ENCODE measurements at regions not wholly inside any gene's neighbourhood (a gene's known extent, or its start where the extent isn't known, plus 50 kb on each side); places are given as distances from the start of the nearest gene placed in this dataset.

DNA sequence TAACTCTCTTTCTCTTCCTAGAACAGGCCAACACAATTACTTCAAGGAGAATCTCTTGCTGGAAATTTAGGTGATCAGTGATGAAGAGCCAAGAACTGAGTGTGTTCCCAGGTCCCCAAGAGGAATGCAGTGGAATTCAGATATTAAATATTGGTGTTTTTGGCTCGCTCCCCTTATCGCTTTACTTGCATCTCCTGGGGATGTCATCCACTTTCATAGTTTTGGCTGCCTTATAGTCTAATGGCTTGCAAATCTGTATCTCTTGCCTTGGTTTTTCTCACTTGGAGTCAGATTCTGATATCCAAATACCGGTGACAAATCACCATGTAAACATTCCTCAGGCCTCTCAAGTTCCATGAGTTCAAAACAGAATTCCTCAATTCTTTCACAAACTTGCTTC is 151.0 kb upstream of the C1orf87 start:
- Histone ChIP-seq H4K20me1 (ENCODE audit: control insufficient read depth, extremely low read depth, insufficient read depth, low read length) (no peaks in the 10 kb centered on the region), H3K4me3 (ENCODE audit: control insufficient read depth in 2 of 3, extremely low read depth in 1 of 3, insufficient read depth in 2 of 3, low read depth in 1 of 3, low read length in 3 of 3) (no peak overlapping the region), H3K27me3 (ENCODE audit: control insufficient read depth, extremely low read depth, insufficient read depth, low read length) (no peaks in the 10 kb centered on the region), H3K9me1 (ENCODE audit: control insufficient read depth, extremely low read depth, insufficient read depth, low read length) (no peaks in the 10 kb centered on the region), H3K4me1 (ENCODE audit: control insufficient read depth, extremely low read depth, insufficient read depth, low read length) (peaks cover 10% of the 10 kb centered on the region), H2AFZ (ENCODE audit: control insufficient read depth, low read length) (no peak overlapping the region), H3K27ac (ENCODE audit: control insufficient read depth, insufficient read depth, low read length) (no peak overlapping the region), H3K9me3 (ENCODE audit: control insufficient read depth, low read depth, low read length) (no peaks in the 10 kb centered on the region), H3K36me3 (ENCODE audit: control insufficient read depth in 2 of 2, extremely low read depth in 1 of 2, insufficient read depth in 2 of 2, low read length in 2 of 2) (no peaks in the 10 kb centered on the region), H3K9ac (ENCODE audit: control insufficient read depth, extremely low read depth, insufficient read depth, low read length) (no peak overlapping the region), H3K79me2 (ENCODE audit: control insufficient read depth, insufficient read depth, low read length) (no peaks in the 10 kb centered on the region), H3K4me2 (ENCODE audit: control insufficient read depth, extremely low read depth, insufficient read depth, low read depth, low read length) (no peak overlapping the region)
- no peak for FAIRE-seq
- no peak for DNase-seq (ENCODE audit: low read depth, low spot score)
- dilution Hi-C loops (cut with MboI; ENCODE audit: extremely low pct_ligation_motif_present, low sequenced_read_pairs): no loop called here
- TF ChIP-seq EZH2 (IDR thresholded peaks at IDR 0.05; ENCODE audit: low read length): no peak
- TF ChIP-seq, protein P1, sequence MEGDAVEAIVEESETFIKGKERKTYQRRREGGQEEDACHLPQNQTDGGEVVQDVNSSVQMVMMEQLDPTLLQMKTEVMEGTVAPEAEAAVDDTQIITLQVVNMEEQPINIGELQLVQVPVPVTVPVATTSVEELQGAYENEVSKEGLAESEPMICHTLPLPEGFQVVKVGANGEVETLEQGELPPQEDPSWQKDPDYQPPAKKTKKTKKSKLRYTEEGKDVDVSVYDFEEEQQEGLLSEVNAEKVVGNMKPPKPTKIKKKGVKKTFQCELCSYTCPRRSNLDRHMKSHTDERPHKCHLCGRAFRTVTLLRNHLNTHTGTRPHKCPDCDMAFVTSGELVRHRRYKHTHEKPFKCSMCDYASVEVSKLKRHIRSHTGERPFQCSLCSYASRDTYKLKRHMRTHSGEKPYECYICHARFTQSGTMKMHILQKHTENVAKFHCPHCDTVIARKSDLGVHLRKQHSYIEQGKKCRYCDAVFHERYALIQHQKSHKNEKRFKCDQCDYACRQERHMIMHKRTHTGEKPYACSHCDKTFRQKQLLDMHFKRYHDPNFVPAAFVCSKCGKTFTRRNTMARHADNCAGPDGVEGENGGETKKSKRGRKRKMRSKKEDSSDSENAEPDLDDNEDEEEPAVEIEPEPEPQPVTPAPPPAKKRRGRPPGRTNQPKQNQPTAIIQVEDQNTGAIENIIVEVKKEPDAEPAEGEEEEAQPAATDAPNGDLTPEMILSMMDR (optimal IDR thresholded peaks at IDR 0.05 in 1 of 3, IDR thresholded peaks at IDR 0.05 in 1 of 3, conservative IDR thresholded peaks at IDR 0.05 in 1 of 3; ENCODE audit: extremely low read depth in 1 of 3, insufficient read depth in 2 of 3, low read length in 3 of 3): no peak

DNA sequence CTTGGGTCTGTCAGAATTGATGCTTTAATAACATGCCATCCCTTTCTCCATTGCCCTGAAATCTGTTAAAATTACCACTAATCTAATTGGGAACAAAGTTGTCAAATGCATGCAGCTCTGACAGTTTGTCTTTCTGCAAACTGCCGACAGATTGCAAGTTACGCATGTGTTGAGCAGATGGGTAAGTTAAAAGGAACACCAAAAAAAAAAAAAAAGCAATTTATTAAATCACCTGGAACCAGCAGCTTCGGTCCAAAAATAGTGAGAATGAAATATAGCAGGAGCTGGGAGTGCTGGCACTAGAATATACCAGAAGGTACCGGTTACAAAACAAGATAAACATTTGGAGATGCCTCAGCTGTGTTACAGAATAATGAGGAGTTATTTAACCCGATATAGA is 149.6 kb upstream of the C1orf87 start:
- Histone ChIP-seq H3K36me3 (ENCODE audit: control insufficient read depth in 2 of 2, extremely low read depth in 1 of 2, insufficient read depth in 2 of 2, low read length in 2 of 2) (no peaks in the 10 kb centered on the region), H3K4me2 (ENCODE audit: control insufficient read depth, extremely low read depth, insufficient read depth, low read depth, low read length) (no peak overlapping the region), H3K4me3 (ENCODE audit: control insufficient read depth in 2 of 3, extremely low read depth in 1 of 3, insufficient read depth in 2 of 3, low read depth in 1 of 3, low read length in 3 of 3) (no peak overlapping the region), H3K4me1 (ENCODE audit: control insufficient read depth, extremely low read depth, insufficient read depth, low read length) (peaks cover 7% of the 10 kb centered on the region), H3K9me3 (ENCODE audit: control insufficient read depth, low read depth, low read length) (no peaks in the 10 kb centered on the region), H4K20me1 (ENCODE audit: control insufficient read depth, extremely low read depth, insufficient read depth, low read length) (no peaks in the 10 kb centered on the region), H3K9ac (ENCODE audit: control insufficient read depth, extremely low read depth, insufficient read depth, low read length) (no peak overlapping the region), H3K27me3 (ENCODE audit: control insufficient read depth, extremely low read depth, insufficient read depth, low read length) (no peaks in the 10 kb centered on the region), H3K79me2 (ENCODE audit: control insufficient read depth, insufficient read depth, low read length) (no peaks in the 10 kb centered on the region), H3K27ac (ENCODE audit: control insufficient read depth, insufficient read depth, low read length) (no peak overlapping the region), H3K9me1 (ENCODE audit: control insufficient read depth, extremely low read depth, insufficient read depth, low read length) (no peaks in the 10 kb centered on the region), H2AFZ (ENCODE audit: control insufficient read depth, low read length) (no peak overlapping the region)
- no peak for DNase-seq (ENCODE audit: low read depth, low spot score)
- no peak for TF ChIP-seq EZH2 (IDR thresholded peaks at IDR 0.05; ENCODE audit: low read length)
- TF ChIP-seq, protein P1 (optimal IDR thresholded peaks at IDR 0.05 in 1 of 3, IDR thresholded peaks at IDR 0.05 in 1 of 3, conservative IDR thresholded peaks at IDR 0.05 in 1 of 3; ENCODE audit: extremely low read depth in 1 of 3, insufficient read depth in 2 of 3, low read length in 3 of 3): no peak
- FAIRE-seq: no peak
- dilution Hi-C loops (cut with MboI; ENCODE audit: extremely low pct_ligation_motif_present, low sequenced_read_pairs): no loop called here

All from keratinocyte (primary cell).